HepG2 (cell line): ENCODE measurements at regions not wholly inside any gene's neighbourhood (a gene's known extent, or its start where the extent isn't known, plus 50 kb on each side); places are given as distances from the start of the nearest gene placed in this dataset.

Experiments
- ATAC-seq: fragments of 200-7000 bp; cut with Tn5 transposase; 3 replicates; pipeline ENCODE4 v1.9.1; 2020; ENCODE audit warnings: mild to moderate bottlenecking, moderate library complexity
- BruUV-seq: library from RNA; stranded (reverse); fragments of 400-500 nt; replicated peaks from 2 replicates; lab custom pipeline; 2021; lab: Mats Ljungman, UMichigan
- CTCF ChIA-PET: fragments of 300-600 bp; formaldehyde crosslinking; extraction: SDS; loops from one replicate; lab custom pipeline; 2021; ENCODE audit warnings: low total read pairs, inconsistent platforms, low intra/inter-chr PET ratio; lab: Yijun Ruan, JAX
- POLR2A ChIA-PET: fragments of 350-600 bp; sonication (Branson Sonifier 250); formaldehyde crosslinking; loops from one replicate; lab custom pipeline; 2020; ENCODE audit warnings: antibody characterized with exemption, inconsistent platforms; lab: Yijun Ruan, JAX
- DNase-seq: peaks from one replicate; pipeline ENCODE4 v3.0.0-alpha.2; 2015; ENCODE audit warnings: low spot score
- FAIRE-seq: peaks from 3 replicates; lab custom pipeline; 2011; peaks lifted over from hg19 to GRCh38; lab: Jason Lieb, UNC
- H2AFZ ChIP-seq: one replicate; pipeline ENCODE4 v1.6.1; 2011; ENCODE audit warnings: low read length, inconsistent platforms
- H3K27ac ChIP-seq: fragments of 300-600 bp; 3 replicates; pipeline ENCODE4 v1.8.0; 2011; ENCODE audit warnings: mixed run types, mild to moderate bottlenecking, mixed read lengths, low read length, inconsistent platforms; ENCODE audit not compliant: insufficient read depth; ENCODE audit errors: extremely low read length
- H3K27me3 ChIP-seq, 2 experiments: fragments of 200-600 bp in 1 of 2; 2 replicates in 1 of 2; 3 replicates in 1 of 2; pipeline versions ENCODE4 v1.6.0 to v1.8.0; 2011; ENCODE audit warnings: low read length in 2 of 2, mild to moderate bottlenecking in 2 of 2, moderate library complexity in 2 of 2, inconsistent platforms in 1 of 2; ENCODE audit not compliant: insufficient read depth in 2 of 2, control insufficient read depth in 1 of 2
- H3K36me3 ChIP-seq, 2 experiments: fragments of 200-600 bp in 1 of 2; replicated peaks in 1 of 2; 2 replicates in 1 of 2; 3 replicates in 1 of 2; pipeline versions ENCODE4 v1.5.1 to v1.8.0; 2011; ENCODE audit warnings: low read length in 2 of 2, inconsistent platforms in 1 of 2; ENCODE audit not compliant: insufficient read depth in 2 of 2, control insufficient read depth in 1 of 2
- H3K4me1 ChIP-seq: 2 replicates; pipeline ENCODE4 v1.5.1; 2012; ENCODE audit warnings: low read length, inconsistent platforms; ENCODE audit not compliant: insufficient read depth
- H3K4me2 ChIP-seq: 2 replicates; pipeline ENCODE4 v1.6.0; 2011; ENCODE audit warnings: low read depth, low read length, inconsistent platforms
- H3K4me3 ChIP-seq, 3 experiments: fragments of 200-600 bp in 1 of 3; sonication (generic), shearing (Covaris generic) in 1 of 3; replicated peaks in 1 of 3; 2 replicates each; pipeline ENCODE4 v1.5.1; 2011 to 2016; ENCODE audit warnings: low read length in 3 of 3, inconsistent platforms in 2 of 3, low read depth in 2 of 3, mild to moderate bottlenecking in 2 of 3, control low read depth in 1 of 3, mixed read lengths in 1 of 3; ENCODE audit not compliant: insufficient read depth in 1 of 3
- H3K79me2 ChIP-seq: one replicate; pipeline ENCODE4 v1.6.1; 2011; ENCODE audit warnings: low read length, inconsistent platforms; ENCODE audit not compliant: insufficient read depth
- H3K9ac ChIP-seq: 2 replicates; pipeline ENCODE4 v1.6.0; 2011; ENCODE audit warnings: mild to moderate bottlenecking, low read depth, low read length, inconsistent platforms; ENCODE audit not compliant: insufficient read depth
- H3K9me3 ChIP-seq: 2 replicates; pipeline ENCODE4 v1.5.1; 2012; ENCODE audit warnings: mild to moderate bottlenecking, low read length
- H4K20me1 ChIP-seq: 2 replicates; pipeline ENCODE4 v1.6.0; 2011; ENCODE audit warnings: inconsistent platforms, mild to moderate bottlenecking, low read length, moderate library complexity; ENCODE audit not compliant: insufficient read depth
- CBFB ChIP-seq: sonication (generic); formaldehyde crosslinking; IDR thresholded peaks from 2 replicates; pipeline ENCODE4 v1.4.0; 2020; ENCODE audit warnings: missing genetic modification reagents
- CCAR2 ChIP-seq: fragments of 200-400 bp; formaldehyde crosslinking; optimal IDR thresholded peaks from 2 replicates; pipeline ENCODE3; 2018; ENCODE audit warnings: low read depth, mild to moderate bottlenecking, low read length, moderate library complexity
- ETS1 ChIP-seq: sonication (generic); formaldehyde crosslinking; IDR thresholded peaks from 2 replicates; pipeline ENCODE4 v1.4.0; 2020; ENCODE audit warnings: missing genetic modification reagents
- GTF2F1 ChIP-seq: fragments of 150-350 bp; IDR thresholded peaks from 2 replicates; pipeline ENCODE4 v1.6.1; 2014; ENCODE audit warnings: low read length
- GZF1 ChIP-seq: sonication (generic); formaldehyde crosslinking; IDR thresholded peaks from 2 replicates; pipeline ENCODE4 v1.5.1; 2020; ENCODE audit warnings: mild to moderate bottlenecking, missing genetic modification reagents
- IKZF1 ChIP-seq: fragments of 450-650 bp; IDR thresholded peaks from 2 replicates; pipeline ENCODE4 v1.7.1; 2016
- NR3C1 ChIP-seq: sonication (generic); formaldehyde crosslinking; IDR thresholded peaks from 2 replicates; pipeline ENCODE4 v1.4.0; 2020; ENCODE audit warnings: missing genetic modification reagents
- PCBP2 ChIP-seq: fragments of 200-400 bp; formaldehyde crosslinking; optimal IDR thresholded peaks from 2 replicates; pipeline ENCODE3; 2018; ENCODE audit warnings: low read length, low read depth; ENCODE audit not compliant: poor library complexity, severe bottlenecking
- SP4 ChIP-seq: sonication (generic); formaldehyde crosslinking; IDR thresholded peaks from 2 replicates; pipeline ENCODE4 v1.8.1; 2023; ENCODE audit warnings: mild to moderate bottlenecking, missing genetic modification reagents
- SUZ12 ChIP-seq: fragments of 150-350 bp; IDR thresholded peaks from 2 replicates; pipeline ENCODE4 v1.6.1; 2014; ENCODE audit warnings: low read depth, low read length
- ZBTB4 ChIP-seq: sonication (generic); formaldehyde crosslinking; IDR thresholded peaks from 2 replicates; pipeline ENCODE4 v1.4.0; 2020; ENCODE audit warnings: missing genetic modification reagents, mild to moderate bottlenecking, borderline replicate concordance
- ZFP90 ChIP-seq: sonication (generic); formaldehyde crosslinking; IDR thresholded peaks from 2 replicates; pipeline ENCODE4 v1.8.0; 2022; ENCODE audit warnings: missing genetic modification reagents, mild to moderate bottlenecking, inconsistent platforms, borderline replicate concordance
- ZNF24 ChIP-seq: fragments of 450-650 bp; IDR thresholded peaks from 2 replicates; pipeline ENCODE4 v1.6.1; 2017; ENCODE audit warnings: antibody characterized with exemption, mild to moderate bottlenecking
- ZNF256 ChIP-seq: sonication (generic); formaldehyde crosslinking; conservative IDR thresholded peaks from 2 replicates; pipeline ENCODE4 v1.4.0; 2020; ENCODE audit warnings: missing genetic modification reagents
- ZNF619 ChIP-seq: sonication (generic); formaldehyde crosslinking; IDR thresholded peaks from 2 replicates; pipeline ENCODE4 v1.4.0; 2020; ENCODE audit warnings: mild to moderate bottlenecking, missing genetic modification reagents
- ZNF780A ChIP-seq: sonication (generic); formaldehyde crosslinking; IDR thresholded peaks from 2 replicates; pipeline ENCODE4 v1.8.0; 2022; ENCODE audit warnings: mild to moderate bottlenecking, missing genetic modification reagents, moderate library complexity
- WGBS: methylation state at CpG from one replicate; pipeline ENCODE4 v1.1.6; 2017; ENCODE audit warnings: low lambda C conversion rate; 5-methylcytosine and 5-hydroxymethylcytosine counted together
- in situ Hi-C: cut with HindIII; loops from 2 replicates; pipeline ENCODE4 v1.10.0; 2017; ENCODE audit warnings: low pct_unique_long_range_greater_than_20kb; ENCODE audit not compliant: extremely low pct_ligation_motif_present
- intact Hi-C: fragments of 100-400 bp; cut with micrococcal nuclease; formaldehyde crosslinking; loops from one replicate; pipeline ENCODE4 v1.10.0; 2022; ENCODE audit not compliant: unreplicated experiment
- TF ChIP-seq, protein P1 (sequence below): fragments of 450-650 bp; IDR thresholded peaks from 2 replicates; pipeline ENCODE4 v1.6.1; 2017

DNA sequence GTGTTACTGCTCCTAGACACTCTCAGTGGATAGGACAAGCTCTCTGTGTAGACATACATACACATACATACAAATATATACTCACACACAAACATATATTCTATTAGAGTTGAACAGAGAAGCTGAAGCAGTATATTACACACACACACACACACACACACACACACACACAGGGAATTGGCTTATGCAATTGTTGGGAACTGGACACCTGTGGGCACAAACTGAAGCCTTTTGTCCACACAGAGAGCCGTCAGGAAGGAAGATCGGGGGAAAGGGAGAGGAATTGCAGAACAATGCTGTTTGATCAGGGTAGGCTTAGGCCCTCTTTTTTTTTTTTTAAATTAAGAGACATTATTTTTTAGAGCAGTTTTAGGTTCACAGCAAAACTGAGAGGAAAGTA is 180.7 kb upstream of the DDHD1 start:
- Histone ChIP-seq H3K36me3 (no peaks in the 10 kb centered on the region), H4K20me1 (no peaks in the 10 kb centered on the region), H2AFZ (no peak overlapping the region), H3K79me2 (no peaks in the 10 kb centered on the region), H3K27me3 (peaks cover 0 to 5% of the 10 kb centered on the region in 2 experiments; a peak in 2 of 5 replicates)
- no peak for ATAC-seq
- no peak for DNase-seq
- no TSS peak for BruUV-seq
- WGBS, result 11% methylated on average over 2 of the region's 2 CpGs
- POLR2A ChIA-PET, result no interaction called here
- intact Hi-C loops, result no loop called here
- no peak for TF ChIP-seq ZNF780A (CRISPR knock-in tag)
- TF ChIP-seq CBFB (CRISPR knock-in tag), result no peak
- TF ChIP-seq CCAR2, result no peak
- no peak for TF ChIP-seq ZNF24
- TF ChIP-seq PCBP2, result no peak
- TF ChIP-seq, protein P1, sequence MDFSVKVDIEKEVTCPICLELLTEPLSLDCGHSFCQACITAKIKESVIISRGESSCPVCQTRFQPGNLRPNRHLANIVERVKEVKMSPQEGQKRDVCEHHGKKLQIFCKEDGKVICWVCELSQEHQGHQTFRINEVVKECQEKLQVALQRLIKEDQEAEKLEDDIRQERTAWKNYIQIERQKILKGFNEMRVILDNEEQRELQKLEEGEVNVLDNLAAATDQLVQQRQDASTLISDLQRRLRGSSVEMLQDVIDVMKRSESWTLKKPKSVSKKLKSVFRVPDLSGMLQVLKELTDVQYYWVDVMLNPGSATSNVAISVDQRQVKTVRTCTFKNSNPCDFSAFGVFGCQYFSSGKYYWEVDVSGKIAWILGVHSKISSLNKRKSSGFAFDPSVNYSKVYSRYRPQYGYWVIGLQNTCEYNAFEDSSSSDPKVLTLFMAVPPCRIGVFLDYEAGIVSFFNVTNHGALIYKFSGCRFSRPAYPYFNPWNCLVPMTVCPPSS, result no peak
- TF ChIP-seq GTF2F1, result no peak
- no peak for TF ChIP-seq IKZF1
- TF ChIP-seq SUZ12, result no peak
- no peak for TF ChIP-seq GZF1 (CRISPR knock-in tag)
- no peak for TF ChIP-seq ZBTB4 (CRISPR knock-in tag)
- no peak for TF ChIP-seq ZNF619 (CRISPR knock-in tag)
- TF ChIP-seq ETS1 (CRISPR knock-in tag), result no peak
- TF ChIP-seq NR3C1 (CRISPR knock-in tag), result no peak
- TF ChIP-seq SP4 (CRISPR knock-in tag), result no peak
- TF ChIP-seq ZFP90, result no peak
- TF ChIP-seq ZNF256 (CRISPR knock-in tag), result no peak
- TF ChIP-seq, all 625 proteins: peak for 0
- Histone ChIP-seq H3K9ac (no peak overlapping the region), H3K4me2 (no peak overlapping the region), H3K4me1 (no peaks in the 10 kb centered on the region), H3K4me3 (no peak overlapping the region), H3K27ac (no peak overlapping the region), H3K9me3 (no peaks in the 10 kb centered on the region)
- CTCF ChIA-PET, result no interaction called here
- no peak for FAIRE-seq
- in situ Hi-C loops, result no loop called here
